ENCODE measurements at regions not wholly inside any gene's neighbourhood (a gene's known extent, or its start where the extent isn't known, plus 50 kb on each side); places are given as distances from the start of the nearest gene placed in this dataset.

GRCh38 chrX:120768681-120769080 is 107.0 kb downstream of the CT47B1 start:
- TF ChIP-seq POLR2A (IDR thresholded peaks at IDR 0.05) (no peak), CTCF (IDR thresholded peaks at IDR 0.05) (no peak)
